ENCODE measurements at regions not wholly inside any gene's neighbourhood (a gene's known extent, or its start where the extent isn't known, plus 50 kb on each side); places are given as distances from the start of the nearest gene placed in this dataset.

DNA sequence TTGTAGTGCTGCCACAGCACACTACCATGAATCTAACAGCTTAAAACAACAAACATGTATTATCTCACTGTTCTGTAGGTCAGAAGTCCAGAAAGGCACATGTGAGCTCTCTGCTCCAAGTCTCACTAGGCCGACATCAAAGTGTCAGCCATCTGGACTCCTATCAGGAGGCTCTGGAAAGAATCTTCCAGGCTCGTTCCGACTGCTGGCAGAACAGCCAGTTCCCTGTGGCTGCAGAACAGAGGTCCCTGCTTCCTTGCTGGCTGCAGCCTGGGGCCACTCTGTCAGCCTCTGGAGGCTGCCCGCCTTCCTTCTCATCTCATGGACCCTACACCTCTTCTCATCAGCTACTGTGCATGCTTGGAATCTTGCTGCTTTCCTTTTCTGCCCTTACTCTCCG lies 168.9 kb downstream of the CBLN1 start:
- Histone ChIP-seq H3K36me3 (no peaks in the 10 kb centered on the region), H3K4me1 (no peaks in the 10 kb centered on the region), H3K27me3 (no peaks in the 10 kb centered on the region), H3K4me3 (no peak overlapping the region), H3K9me3 (no peaks in the 10 kb centered on the region), H3K27ac (no peak overlapping the region)
- peak in 2 of 3 donors; percentile 26 to 75 for TF ChIP-seq POLR2AphosphoS5 (IDR thresholded peaks at IDR 0.05)
- no peak for TF ChIP-seq CTCF (IDR thresholded peaks at IDR 0.05)
- TF ChIP-seq EP300 (IDR thresholded peaks at IDR 0.05; ENCODE audit: low read depth): no peak
- TF ChIP-seq POLR2A (IDR thresholded peaks at IDR 0.05): no peak
- WGBS, 2 donors (ENCODE audit: low coverage in 1 of 2): 39 to 61% methylated on average over 2 to 5 of the region's 5 CpGs
- in situ Hi-C loops (cut with MboI; ENCODE audit: low pct_ligation_motif_present in 1 of 4, low pct_unique_long_range_greater_than_20kb in 1 of 4, low sequenced_read_pairs in 3 of 4): no loop called here
- no peak for DNase-seq
- intact Hi-C loops (cut with DNase I; ENCODE audit: low total_unique reads): no loop called here

GRCh38 chr16:49111351-49111750 lies 170.3 kb downstream of the CBLN1 start:
- Histone ChIP-seq H3K9me3 (no peaks in the 10 kb centered on the region), H3K4me1 (no peaks in the 10 kb centered on the region), H3K27me3 (no peaks in the 10 kb centered on the region), H3K27ac (no peak overlapping the region), H3K36me3 (no peaks in the 10 kb centered on the region), H3K4me3 (no peak overlapping the region)
- WGBS, 2 donors (ENCODE audit: low coverage in 1 of 2): 86 to 87% methylated on average over 1 of the region's 1 CpG
- no peak for DNase-seq
- TF ChIP-seq POLR2A (IDR thresholded peaks at IDR 0.05) (no peak), CTCF (IDR thresholded peaks at IDR 0.05) (no peak), POLR2AphosphoS5 (IDR thresholded peaks at IDR 0.05) (no peak), EP300 (IDR thresholded peaks at IDR 0.05; ENCODE audit: low read depth) (no peak)
- in situ Hi-C loops (cut with MboI; ENCODE audit: low pct_ligation_motif_present in 1 of 4, low pct_unique_long_range_greater_than_20kb in 1 of 4, low sequenced_read_pairs in 3 of 4) (no loop called here), intact Hi-C loops (cut with DNase I; ENCODE audit: low total_unique reads) (no loop called here)

DNA sequence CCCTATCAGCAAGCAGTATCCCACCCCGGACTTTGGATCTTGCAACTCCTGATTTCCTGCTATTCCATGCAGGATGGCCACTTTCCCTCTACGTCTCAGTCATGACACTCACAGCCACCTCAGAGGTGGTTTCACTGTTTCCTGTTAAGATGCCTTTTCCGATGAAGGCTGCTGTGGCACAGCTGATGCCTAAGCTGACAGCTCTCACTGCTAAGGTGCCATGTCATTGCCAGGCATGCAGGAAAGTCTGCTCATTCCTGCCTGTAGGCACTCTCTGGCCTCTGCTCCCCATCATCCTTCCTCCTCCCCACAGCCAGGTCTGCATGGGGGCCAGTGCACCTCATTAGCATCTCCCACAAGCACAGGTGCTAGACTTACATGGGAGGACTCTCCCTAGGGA lies 173.0 kb downstream of the CBLN1 start:
- 62% methylated on average over 3 of the region's 3 CpGs; no CpG with 5 or more reads in 1 of the 2 donors for WGBS, 2 donors (ENCODE audit: low coverage in 1 of 2)
- Histone ChIP-seq H3K4me1 (no peaks in the 10 kb centered on the region), H3K27me3 (no peaks in the 10 kb centered on the region), H3K27ac (no peak overlapping the region), H3K9me3 (no peaks in the 10 kb centered on the region), H3K4me3 (no peak overlapping the region), H3K36me3 (no peaks in the 10 kb centered on the region)
- no peak for TF ChIP-seq POLR2AphosphoS5 (IDR thresholded peaks at IDR 0.05)
- TF ChIP-seq POLR2A (IDR thresholded peaks at IDR 0.05): no peak
- TF ChIP-seq EP300 (IDR thresholded peaks at IDR 0.05; ENCODE audit: low read depth): no peak
- no peak for TF ChIP-seq CTCF (IDR thresholded peaks at IDR 0.05)
- DNase-seq: no peak
- intact Hi-C loops (cut with DNase I; ENCODE audit: low total_unique reads): no loop called here
- in situ Hi-C loops (cut with MboI; ENCODE audit: low pct_ligation_motif_present in 1 of 4, low pct_unique_long_range_greater_than_20kb in 1 of 4, low sequenced_read_pairs in 3 of 4): no loop called here

- no peaks in the 10 kb centered on the region for H3K27me3 ChIP-seq
- no peak overlapping the region for H3K4me3 ChIP-seq
- in situ Hi-C loops (cut with MboI; ENCODE audit: low pct_ligation_motif_present in 1 of 4, low pct_unique_long_range_greater_than_20kb in 1 of 4, low sequenced_read_pairs in 3 of 4) (no loop called here), intact Hi-C loops (cut with DNase I; ENCODE audit: low total_unique reads) (no loop called here)
- no peaks in the 10 kb centered on the region for H3K9me3 ChIP-seq
- DNase-seq: no peak
- H3K4me1 ChIP-seq: no peaks in the 10 kb centered on the region
- H3K27ac ChIP-seq: no peak overlapping the region
- TF ChIP-seq CTCF (IDR thresholded peaks at IDR 0.05): no peak
- TF ChIP-seq EP300 (IDR thresholded peaks at IDR 0.05; ENCODE audit: low read depth): no peak
- no peak for TF ChIP-seq POLR2AphosphoS5 (IDR thresholded peaks at IDR 0.05)
- TF ChIP-seq POLR2A (IDR thresholded peaks at IDR 0.05): no peak
- 83 to 100% methylated on average over 3 of the region's 3 CpGs for WGBS, 2 donors (ENCODE audit: low coverage in 1 of 2)
- H3K36me3 ChIP-seq: no peaks in the 10 kb centered on the region
Observed at GRCh38 chr16:49103298-49103697, 178.3 kb downstream of the CBLN1 start.
